Suprapubic skin (tissue), 4 donors: ENCODE measurements at regions not wholly inside any gene's neighbourhood (a gene's known extent, or its start where the extent isn't known, plus 50 kb on each side); places are given as distances from the start of the nearest gene placed in this dataset.

Experiments used
- POLR2A ChIP-seq, 2 donors: fragments of 450-650 bp; IDR thresholded peaks; one replicate each; pipeline ENCODE4 v1.6.1; 2017; ENCODE audit warnings: antibody characterized with exemption in 2 of 2, mild to moderate bottlenecking in 2 of 2, moderate library complexity in 2 of 2
- POLR2AphosphoS5 ChIP-seq, 3 donors: sonication (generic); formaldehyde crosslinking; IDR thresholded peaks; one replicate each; pipeline ENCODE4 v1.6.1; 2017; ENCODE audit warnings: antibody characterized with exemption in 3 of 3
- TF ChIP-seq, protein P1 (sequence below), 2 donors: fragments of 200-600 bp in 1 of 2; fragments of 450-650 bp in 1 of 2; sonication (generic) in 1 of 2; IDR thresholded peaks; one replicate each; pipeline ENCODE4 v1.5.1; 2016 to 2019; ENCODE audit warnings: antibody characterized with exemption in 2 of 2, mild to moderate bottlenecking in 1 of 2, moderate library complexity in 1 of 2

DNA sequence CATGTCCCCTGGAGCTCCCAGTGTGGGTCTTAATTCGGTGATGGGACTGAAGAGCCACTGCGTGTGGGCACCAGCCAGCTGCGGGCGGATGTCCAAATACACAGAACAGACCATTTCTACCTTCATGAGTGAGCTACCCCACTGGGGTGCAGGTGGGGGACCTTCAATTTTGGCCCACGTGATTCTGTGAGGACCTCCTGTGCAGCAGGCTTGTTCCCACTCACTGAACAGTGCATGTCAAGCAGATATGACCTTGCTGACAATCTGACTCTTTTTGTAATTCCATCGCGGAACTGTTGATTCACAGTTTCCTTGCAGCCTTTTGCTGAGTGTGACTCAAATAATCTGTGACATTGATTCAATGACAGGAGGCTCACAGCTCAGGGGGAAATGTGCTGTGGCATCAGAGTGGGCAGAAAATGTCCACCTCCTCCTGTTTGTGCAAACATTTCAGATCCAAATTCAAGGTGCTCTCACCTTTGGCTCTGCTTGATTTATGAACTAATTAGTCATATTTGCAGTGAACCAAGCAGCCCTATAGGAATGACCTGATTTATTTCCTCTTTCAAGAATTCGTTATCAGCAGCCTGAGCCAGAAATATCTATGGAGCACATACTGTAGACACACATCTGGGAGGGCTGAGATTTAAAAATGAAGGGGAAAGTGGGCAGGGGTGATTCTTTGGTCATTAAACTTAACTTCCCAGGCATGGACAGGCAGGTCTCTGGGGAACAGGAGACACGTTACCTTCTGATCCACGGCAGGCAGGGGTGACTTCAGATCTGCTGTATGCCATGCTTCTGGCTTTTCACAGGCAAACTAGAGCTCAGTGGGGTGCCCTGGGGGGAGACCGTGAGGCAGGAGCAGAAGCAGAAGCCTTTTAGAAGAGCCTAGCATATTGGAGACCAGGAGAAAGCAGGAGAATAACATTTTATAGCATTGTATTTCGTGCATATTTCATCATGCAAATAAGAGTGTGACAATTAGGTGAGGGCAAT, 170.0 kb upstream of the KL start:
- TF ChIP-seq, protein P1, sequence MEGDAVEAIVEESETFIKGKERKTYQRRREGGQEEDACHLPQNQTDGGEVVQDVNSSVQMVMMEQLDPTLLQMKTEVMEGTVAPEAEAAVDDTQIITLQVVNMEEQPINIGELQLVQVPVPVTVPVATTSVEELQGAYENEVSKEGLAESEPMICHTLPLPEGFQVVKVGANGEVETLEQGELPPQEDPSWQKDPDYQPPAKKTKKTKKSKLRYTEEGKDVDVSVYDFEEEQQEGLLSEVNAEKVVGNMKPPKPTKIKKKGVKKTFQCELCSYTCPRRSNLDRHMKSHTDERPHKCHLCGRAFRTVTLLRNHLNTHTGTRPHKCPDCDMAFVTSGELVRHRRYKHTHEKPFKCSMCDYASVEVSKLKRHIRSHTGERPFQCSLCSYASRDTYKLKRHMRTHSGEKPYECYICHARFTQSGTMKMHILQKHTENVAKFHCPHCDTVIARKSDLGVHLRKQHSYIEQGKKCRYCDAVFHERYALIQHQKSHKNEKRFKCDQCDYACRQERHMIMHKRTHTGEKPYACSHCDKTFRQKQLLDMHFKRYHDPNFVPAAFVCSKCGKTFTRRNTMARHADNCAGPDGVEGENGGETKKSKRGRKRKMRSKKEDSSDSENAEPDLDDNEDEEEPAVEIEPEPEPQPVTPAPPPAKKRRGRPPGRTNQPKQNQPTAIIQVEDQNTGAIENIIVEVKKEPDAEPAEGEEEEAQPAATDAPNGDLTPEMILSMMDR (IDR thresholded peaks at IDR 0.05) = no peak
- TF ChIP-seq POLR2AphosphoS5 (IDR thresholded peaks at IDR 0.05) (no peak), POLR2A (IDR thresholded peaks at IDR 0.05) (no peak)
